HG02798 (cell line): ENCODE measurements at regions not wholly inside any gene's neighbourhood (a gene's known extent, or its start where the extent isn't known, plus 50 kb on each side); places are given as distances from the start of the nearest gene placed in this dataset.

ENCODE experiments used
- ATAC-seq: cut with Tn5 transposase; IDR thresholded peaks from one replicate; pipeline ENCODE4 v1.9.1; 2021; ENCODE audit warnings: mild to moderate bottlenecking; ENCODE audit not compliant: unreplicated experiment, poor library complexity

- ATAC-seq: no peak
These were observed 73.3 kb downstream of the RFC3 start for GRCh38 chr13:33891196-33891742.

- no peak for ATAC-seq
These were observed 75.6 kb downstream of the RFC3 start for GRCh38 chr13:33893559-33893958.

DNA sequence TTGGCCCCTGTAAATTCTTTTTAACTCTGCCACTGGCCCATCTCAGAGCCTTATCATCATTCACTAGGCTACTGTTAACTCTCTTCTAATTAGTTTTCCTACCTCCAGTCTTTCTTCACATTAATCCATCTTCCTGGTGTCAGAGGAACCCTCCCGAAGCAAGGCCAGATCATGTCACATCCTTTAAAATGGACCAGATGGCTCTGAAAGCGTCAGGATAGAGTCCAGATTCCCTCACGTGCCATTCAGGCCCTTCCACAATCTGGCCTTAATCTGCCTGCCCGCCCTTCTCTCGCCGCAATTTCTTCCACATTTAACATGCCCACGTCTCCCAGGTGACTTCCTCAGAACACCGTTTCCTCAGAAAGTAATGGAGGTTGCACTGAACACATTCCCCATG, 86.5 kb downstream of the RFC3 start:
- ATAC-seq: no peak

DNA sequence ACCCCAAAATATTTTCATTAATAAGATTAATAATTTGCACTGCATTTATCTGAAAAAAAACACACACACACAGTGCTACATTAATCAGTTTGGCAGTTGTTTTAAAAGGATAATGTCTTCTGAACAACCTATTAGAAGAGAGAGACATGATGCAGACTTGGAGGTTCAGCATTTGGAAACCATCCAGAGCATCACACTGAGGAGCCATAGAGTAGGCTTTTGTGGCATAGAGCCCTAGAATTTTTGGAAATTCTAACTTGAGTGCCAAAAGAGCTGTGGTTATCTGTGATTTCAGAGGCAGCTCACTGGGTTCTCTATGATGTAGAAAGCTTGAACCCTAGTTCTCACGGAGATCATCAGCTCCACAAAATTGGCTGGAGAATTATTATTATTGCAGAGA, 90.2 kb downstream of the RFC3 start:
- ATAC-seq: no peak

DNA sequence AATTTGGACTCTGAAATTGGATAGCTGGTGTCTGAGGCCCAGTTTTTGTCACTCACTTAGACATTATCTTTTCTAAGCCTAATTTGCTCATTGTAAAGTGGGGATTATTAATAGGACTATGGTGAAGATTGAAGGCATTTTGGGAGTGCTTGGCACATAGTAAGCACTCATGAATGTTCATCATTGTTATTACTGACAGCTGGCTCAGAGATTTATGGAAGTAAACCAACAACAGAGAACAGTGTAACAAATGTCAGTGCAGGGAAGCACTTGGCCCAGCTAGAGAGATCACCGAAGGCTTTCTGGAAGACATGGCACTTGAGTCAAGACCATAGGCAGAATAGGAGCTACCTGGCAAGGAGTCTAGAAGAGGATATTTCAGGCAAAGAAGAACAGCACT, 92.3 kb downstream of the RFC3 start:
- ATAC-seq: no peak

GRCh38 chr13:33911521-33911920, 93.6 kb downstream of the RFC3 start:
- no peak for ATAC-seq

DNA sequence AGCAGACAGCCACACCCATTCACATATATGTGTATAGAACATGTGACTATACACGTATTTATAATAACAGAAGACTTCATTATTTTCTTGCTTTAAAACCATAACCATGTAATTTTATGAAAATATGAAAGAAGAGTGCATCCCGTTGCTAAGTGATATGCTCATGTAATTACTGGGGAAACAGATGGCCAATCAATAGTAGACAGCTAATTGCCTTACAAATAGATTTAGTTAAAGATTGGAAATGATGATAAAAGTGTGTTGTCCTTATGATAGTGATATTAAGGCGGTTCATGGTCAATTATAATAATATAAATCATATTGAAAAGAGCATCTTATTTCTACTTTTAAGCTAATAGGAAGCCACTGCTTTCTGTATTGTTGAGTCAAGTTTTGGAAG, 95.9 kb downstream of the RFC3 start:
- ATAC-seq: no peak

GRCh38 chr13:33917190-33917589, 99.2 kb downstream of the RFC3 start:
- no peak for ATAC-seq

DNA sequence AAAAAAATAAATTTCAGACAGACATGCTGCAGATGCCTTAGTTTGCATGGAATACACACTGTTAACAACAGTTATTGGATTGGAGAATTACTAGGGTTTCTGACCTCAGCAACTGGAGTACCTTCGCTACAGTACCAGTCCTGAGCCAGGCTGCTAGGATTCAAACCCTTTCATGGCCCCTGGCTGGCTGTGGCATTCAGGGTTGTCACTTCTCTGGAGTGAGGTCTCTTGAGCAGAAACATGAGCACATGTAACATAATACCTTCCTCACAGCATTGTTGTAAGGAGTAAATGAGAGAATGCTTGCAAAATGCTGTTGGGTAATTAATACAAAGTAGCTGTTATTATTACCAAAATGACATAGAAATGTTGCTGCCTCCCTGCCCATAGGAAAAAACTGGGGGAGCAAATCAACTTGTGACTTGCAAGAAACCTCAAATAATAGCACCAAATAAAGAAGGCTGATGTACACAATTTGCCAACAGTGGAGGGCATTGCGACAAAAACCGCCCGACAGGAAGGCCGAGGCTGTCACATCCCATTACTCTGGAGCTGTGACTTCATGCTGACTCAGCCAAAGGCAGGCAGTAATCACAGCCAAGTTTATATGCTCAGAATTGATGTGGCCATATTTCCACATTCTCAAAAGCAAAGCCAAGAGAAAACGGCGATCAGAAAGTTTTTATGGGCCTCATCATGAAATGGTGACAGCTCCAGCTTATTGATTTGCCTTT, 100.4 kb downstream of the RFC3 start:
- ATAC-seq: no peak

DNA sequence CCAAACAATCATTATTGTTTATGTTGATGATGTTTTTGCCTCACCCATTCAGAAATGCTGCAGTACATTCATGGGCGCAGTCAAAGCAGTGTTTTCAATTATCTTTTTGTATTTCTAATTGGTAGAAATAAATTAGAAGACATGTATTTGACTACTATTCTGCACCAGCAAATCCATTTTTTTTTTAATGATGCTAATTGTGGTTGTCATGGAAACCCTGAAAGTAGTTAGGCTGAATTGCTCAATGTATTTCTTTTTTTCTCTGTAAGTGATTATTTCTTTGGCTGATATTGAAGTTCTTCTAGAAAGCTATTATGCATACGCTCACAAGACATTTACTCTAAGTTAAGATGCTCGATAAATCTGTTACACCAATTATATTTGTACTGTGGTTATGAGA, 101.2 kb downstream of the RFC3 start:
- ATAC-seq: no peak

GRCh38 chr13:33925563-33925962, 107.6 kb downstream of the RFC3 start:
- no peak for ATAC-seq

- no peak for ATAC-seq
These were observed 109.4 kb downstream of the RFC3 start for GRCh38 chr13:33927315-33927714.

DNA sequence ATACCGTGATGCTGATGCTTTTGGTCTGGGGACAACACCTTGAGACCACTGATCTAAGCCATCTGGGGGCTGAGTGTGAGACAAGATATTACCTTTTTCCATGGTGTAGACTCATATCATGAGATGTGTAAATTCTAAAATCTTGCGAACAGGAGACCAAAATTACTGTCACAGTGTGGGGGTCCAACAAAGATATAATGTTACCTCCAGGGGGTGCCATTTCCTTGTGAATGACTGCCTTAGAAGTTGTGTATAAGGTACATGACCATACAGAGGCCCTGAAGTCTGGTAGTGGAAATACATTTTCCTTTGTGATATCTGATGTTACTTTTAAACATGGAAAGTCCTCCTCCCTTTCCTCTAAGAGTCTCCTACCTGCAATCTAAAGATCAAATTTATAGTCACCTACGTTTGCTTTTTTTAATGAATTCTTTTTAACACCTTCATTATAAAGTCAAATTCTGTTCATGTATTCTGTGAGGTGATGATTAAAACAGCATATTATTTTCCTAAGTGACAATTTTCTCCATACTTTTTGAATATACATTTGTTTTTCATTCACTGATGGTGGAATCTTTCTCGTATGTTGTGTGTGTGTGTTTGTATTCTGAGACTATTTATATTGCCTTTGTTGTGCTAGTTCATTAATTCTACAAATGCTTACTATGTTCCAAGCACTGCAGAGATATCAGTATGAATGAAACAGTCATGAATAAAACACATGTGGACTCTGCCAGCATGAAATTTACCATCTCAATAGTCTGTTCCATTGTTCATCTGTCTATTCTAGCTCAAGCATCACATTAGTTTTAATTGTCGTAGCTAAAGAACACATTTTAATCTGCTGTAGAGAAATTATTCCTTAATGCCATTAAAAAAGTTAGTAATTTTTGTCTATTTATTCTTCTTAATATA, 113.7 kb downstream of the RFC3 start:
- peak; percentile 72 for ATAC-seq

- ATAC-seq: no peak
These were observed 114.9 kb downstream of the RFC3 start for GRCh38 chr13:33932769-33933406.

- no peak for ATAC-seq
These were observed 115.9 kb downstream of the RFC3 start for GRCh38 chr13:33933810-33934209.

- no peak for ATAC-seq
These were observed 116.4 kb downstream of the RFC3 start for GRCh38 chr13:33934343-33934742.

DNA sequence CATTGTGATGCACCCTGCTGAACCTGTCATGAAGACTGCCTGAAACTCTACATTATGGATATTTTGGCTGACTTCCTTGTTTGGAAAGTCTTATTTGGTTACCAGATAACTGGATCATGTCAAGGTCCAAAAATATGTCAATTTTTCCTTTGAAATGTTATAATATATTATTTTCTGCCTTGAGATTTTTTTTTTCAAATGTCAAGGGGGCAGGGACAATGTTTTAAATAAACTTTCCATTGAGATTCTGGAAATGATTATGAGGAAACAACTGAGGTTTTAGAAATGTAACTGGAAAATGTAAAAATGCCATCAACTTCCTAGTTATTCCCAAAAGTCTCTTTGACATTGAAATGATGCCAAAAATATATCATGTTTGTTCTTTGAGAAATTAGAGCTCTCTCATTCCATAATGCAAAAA, 117.0 kb downstream of the RFC3 start:
- no peak for ATAC-seq

- ATAC-seq: no peak
These were observed 118.0 kb downstream of the RFC3 start for GRCh38 chr13:33935969-33936368.

DNA sequence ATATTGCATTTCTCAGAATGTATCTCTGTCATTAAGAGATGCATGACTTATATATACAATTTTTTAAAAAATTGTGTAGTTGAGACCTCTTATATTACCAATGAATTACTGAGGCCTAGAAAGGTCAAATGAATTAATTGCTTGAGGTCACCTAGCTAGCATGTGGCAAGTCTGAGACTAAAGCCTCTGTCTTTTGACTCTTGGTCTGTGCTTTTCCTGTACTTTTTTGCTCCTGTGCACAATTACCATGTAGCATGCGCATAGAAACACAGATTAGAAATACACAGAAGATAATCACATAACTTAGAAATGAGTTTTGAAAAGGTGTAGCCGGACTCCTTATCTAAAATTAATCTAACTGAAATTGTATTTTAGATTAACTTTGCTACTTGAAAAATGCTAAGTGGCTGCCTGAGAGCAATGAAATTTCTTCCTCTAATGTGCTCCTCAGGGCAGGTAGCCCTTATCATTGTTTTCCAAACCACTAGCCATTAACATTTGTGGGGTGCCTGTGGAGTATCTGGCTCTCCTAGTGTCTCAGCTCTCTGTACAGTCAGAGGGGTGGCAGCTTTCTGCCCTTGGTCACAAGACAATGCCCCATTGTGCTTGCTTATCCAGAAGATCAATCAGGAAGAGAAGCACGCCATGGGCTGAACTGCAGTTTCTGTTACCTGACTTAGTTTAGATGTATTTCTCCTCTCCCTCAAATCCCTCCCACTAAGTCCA, 119.6 kb downstream of the RFC3 start:
- no peak for ATAC-seq

DNA sequence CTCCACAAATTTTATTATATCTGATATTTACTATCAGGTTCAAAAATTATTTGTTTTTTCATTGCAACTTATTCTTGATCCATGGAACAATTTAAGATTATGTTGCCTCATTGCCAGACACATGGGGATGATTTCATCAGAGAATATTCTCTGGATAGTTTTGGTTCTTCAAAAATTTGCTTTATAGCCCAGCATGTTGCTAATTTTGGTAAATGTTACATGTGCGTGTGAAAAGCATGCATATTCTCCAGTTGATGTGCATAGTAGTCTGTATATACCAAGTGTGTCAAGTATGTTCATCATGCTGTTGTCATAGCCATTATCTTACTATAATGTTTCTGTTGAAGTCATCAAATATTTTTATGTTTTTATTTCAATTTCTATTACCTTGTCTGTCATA, 122.3 kb downstream of the RFC3 start:
- no peak for ATAC-seq
